Motor neuron (in vitro differentiated cells): ENCODE measurements at regions not wholly inside any gene's neighbourhood (a gene's known extent, or its start where the extent isn't known, plus 50 kb on each side); places are given as distances from the start of the nearest gene placed in this dataset.
A peak's percentile ranks its signal among the peaks of the same experiment; 100 is the strongest.
"Not testable (repeated sequence)": the region's sequence is repeated elsewhere in the genome, so short reads cannot be mapped to it uniquely, and the experiment has no call there.

Experiments used
- ATAC-seq, 8 experiments: fragments of 200-7000 bp; cut with Tn5 transposase; replicated peaks in 6 of 8; 2 replicates each; pipeline ENCODE4 v1.8.0; 2021; ENCODE audit warnings: mild to moderate bottlenecking in 8 of 8, moderate library complexity in 8 of 8
- H3K27ac ChIP-seq, 2 donors: fragments of 250-450 bp; sonication (Bioruptor Pico); 2 replicates each; pipeline ENCODE4 v1.9.0; 2021; ENCODE audit warnings: antibody characterized with exemption in 2 of 2, mild to moderate bottlenecking in 2 of 2, moderate library complexity in 1 of 2
- H3K4me1 ChIP-seq, 2 donors: fragments of 250-450 bp; sonication (Bioruptor Pico); replicated peaks in 1 of 2; 2 replicates each; pipeline ENCODE4 v1.6.1; 2021; ENCODE audit warnings: antibody characterized with exemption in 2 of 2, mild to moderate bottlenecking in 2 of 2, moderate library complexity in 1 of 2
- H3K4me3 ChIP-seq, 5 donors: fragments of 250-450 bp; sonication (Bioruptor Pico); 2 replicates each; pipeline ENCODE4 v1.9.0; 2021; ENCODE audit warnings: antibody characterized with exemption in 5 of 5, mild to moderate bottlenecking in 5 of 5, moderate library complexity in 4 of 5
- WGBS, 10 experiments: fragments of 450-650 bp; shearing (Covaris generic); methylation state at CpG; one replicate each; pipeline ENCODE4 v1.0.0; 2022; 5-methylcytosine and 5-hydroxymethylcytosine counted together
- in situ Hi-C, 9 experiments: fragments of 400-800 bp; cut with MboI; loops; one replicate each; pipeline ENCODE4 v1.15.0; 2021; ENCODE audit warnings: low sequenced_read_pairs in 9 of 9, low pct_unique_long_range_greater_than_20kb in 2 of 9; ENCODE audit not compliant: unreplicated experiment in 9 of 9

- no peak overlapping the region for H3K27ac ChIP-seq
- WGBS, 10 experiments, result 8 to 100% (median 91%) methylated on average over 1 to 3 of the region's 3 CpGs; no CpG with 5 or more reads in 1 of the 10 experiments
- H3K4me3 ChIP-seq, result no peak overlapping the region
- in situ Hi-C loops, result no loop called here
- no peaks in the 10 kb centered on the region for H3K4me1 ChIP-seq
- peak in 2 of 8 experiments; percentile 52 to 71 for ATAC-seq
Measured at GRCh38 chr4:171256223-171256622, 557.0 kb upstream of the GALNTL6 start.

- H3K4me3 ChIP-seq, result no peak overlapping the region
- H3K4me1 ChIP-seq, result no peaks in the 10 kb centered on the region
- ATAC-seq, result no peak
- H3K27ac ChIP-seq, result no peak overlapping the region
- in situ Hi-C loops, result no loop called here
Measured at GRCh38 chr4:171246948-171247347, 566.3 kb upstream of the GALNTL6 start.

GRCh38 chr4:171242831-171243230, 570.4 kb upstream of the GALNTL6 start:
- in situ Hi-C loops, result no loop called here
- WGBS, 10 experiments, result 0 to 100% (median 74%) methylated on average over 1 to 2 of the region's 2 CpGs; no CpG with 5 or more reads in 2 of the 10 experiments
- no peaks in the 10 kb centered on the region for H3K4me1 ChIP-seq
- no peak for ATAC-seq
- no peak overlapping the region for H3K27ac ChIP-seq
- no peak overlapping the region for H3K4me3 ChIP-seq

DNA sequence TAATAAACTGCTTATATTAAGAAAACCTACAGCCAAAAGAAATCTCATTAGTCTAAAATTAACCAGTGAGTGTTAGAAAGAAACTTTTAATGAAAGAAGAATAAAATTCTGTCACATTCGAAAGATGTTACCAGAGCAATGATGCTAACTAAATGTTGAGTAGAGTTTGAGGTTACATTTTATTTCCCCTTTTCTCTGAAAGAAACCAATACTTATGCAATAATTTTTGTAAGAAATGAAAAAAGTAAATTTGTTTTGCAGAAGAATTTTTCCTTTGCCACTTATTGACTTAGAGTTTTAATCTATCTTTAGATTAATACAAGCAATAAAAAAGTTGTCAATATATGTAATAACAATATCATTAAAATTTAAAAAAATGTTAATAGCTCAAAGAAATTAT, 574.0 kb upstream of the GALNTL6 start:
- no peaks in the 10 kb centered on the region for H3K4me1 ChIP-seq
- in situ Hi-C loops, result no loop called here
- ATAC-seq, result no peak
- WGBS, 10 experiments, result 0 to 100% (median 94%) methylated on average over 1 of the region's 1 CpG; no CpG with 5 or more reads in 1 of the 10 experiments
- no peak overlapping the region for H3K27ac ChIP-seq
- no peak overlapping the region for H3K4me3 ChIP-seq

DNA sequence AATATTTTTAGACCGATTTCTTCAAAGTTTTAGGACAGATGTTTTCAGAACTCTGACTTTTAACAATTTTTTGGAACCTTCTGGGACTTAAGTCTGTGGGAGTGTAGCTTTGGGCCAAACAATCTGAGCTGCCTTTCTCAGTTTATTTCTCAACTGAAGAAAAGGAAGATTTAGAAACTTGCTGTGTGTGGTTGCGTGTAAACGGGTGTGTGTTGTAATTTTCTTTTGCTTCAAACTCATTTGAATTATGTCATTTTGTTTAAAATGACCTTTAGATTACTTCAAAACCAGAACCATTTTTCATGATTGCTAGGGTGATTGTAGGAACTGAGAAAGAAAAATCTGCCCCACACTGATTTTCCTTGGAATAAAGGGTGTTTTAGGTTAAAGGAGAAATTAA, 577.7 kb upstream of the GALNTL6 start:
- Histone ChIP-seq H3K4me3 (no peak overlapping the region), H3K27ac (no peak overlapping the region), H3K4me1 (peaks cover 0 to 10% of the 10 kb centered on the region in 2 donors)
- in situ Hi-C loops, result no loop called here
- ATAC-seq, result no peak
- WGBS, 10 experiments, result 0 to 100% (median 87%) methylated on average over 1 to 3 of the region's 3 CpGs; no CpG with 5 or more reads in 1 of the 10 experiments

- H3K27ac ChIP-seq, in situ Hi-C loops, H3K4me3 ChIP-seq: not testable (repeated sequence)
- H3K4me1 ChIP-seq, result peaks cover 0 to 12% of the 10 kb centered on the region in 2 donors
- ATAC-seq, result peak in 4 of 8 experiments; percentile 30 to 93 (median 44)
- 10 to 80% (median 72%) methylated on average over 1 of the region's 1 CpG; no CpG with 5 or more reads in 4 of the 10 experiments for WGBS, 10 experiments
Measured at GRCh38 chr4:171229354-171229753, 583.9 kb upstream of the GALNTL6 start.

GRCh38 chr4:171221181-171221580, 592.0 kb upstream of the GALNTL6 start:
- in situ Hi-C loops, result no loop called here
- peaks cover 0 to 7% of the 10 kb centered on the region in 2 donors for H3K4me1 ChIP-seq
- no peak overlapping the region for H3K27ac ChIP-seq
- peak in 2 of 8 experiments; percentile 36 to 60 for ATAC-seq
- WGBS, 10 experiments, result 0 to 83% (median 39%) methylated on average over 1 to 7 of the region's 7 CpGs
- H3K4me3 ChIP-seq, result no peak overlapping the region

DNA sequence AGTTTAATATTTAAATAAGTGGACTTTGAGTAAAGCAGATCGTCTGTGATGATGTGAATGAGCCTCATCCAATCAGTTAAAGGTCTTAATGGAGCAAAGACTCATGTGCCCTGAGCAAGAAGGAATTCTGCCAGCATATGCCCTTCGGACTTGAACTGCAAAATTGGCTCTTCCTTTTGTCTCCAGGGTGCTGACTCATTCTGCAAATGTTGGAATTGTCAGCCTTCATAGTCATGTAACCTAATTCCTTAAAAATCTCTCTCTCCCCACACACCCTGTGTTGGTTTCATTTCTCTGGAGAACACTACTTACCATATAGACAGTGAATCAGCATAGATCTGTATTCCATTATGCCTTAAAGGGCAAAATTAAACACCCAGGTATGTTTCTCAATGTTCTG, 609.8 kb upstream of the GALNTL6 start:
- in situ Hi-C loops, result no loop called here

GRCh38 chr4:171202908-171203307, 610.3 kb upstream of the GALNTL6 start:
- in situ Hi-C loops, result no loop called here
- H3K27ac ChIP-seq, result no peak overlapping the region
- 0 to 100% (median 80%) methylated on average over 1 to 4 of the region's 4 CpGs; no CpG with 5 or more reads in 2 of the 10 experiments for WGBS, 10 experiments
- ATAC-seq, result no peak
- no peak overlapping the region for H3K4me3 ChIP-seq
- H3K4me1 ChIP-seq, result no peaks in the 10 kb centered on the region

More for the DNA sequence above, 609.8 kb upstream of the GALNTL6 start:
- Histone ChIP-seq H3K27ac (no peak overlapping the region), H3K4me3 (no peak overlapping the region), H3K4me1 (no peaks in the 10 kb centered on the region)
- WGBS, 10 experiments, result 0 to 100% (median 50%) methylated on average over 1 to 2 of the region's 2 CpGs; no CpG with 5 or more reads in 3 of the 10 experiments
- ATAC-seq, result peak in 5 of 8 experiments; percentile 18 to 97 (median 43)

- 40 to 87% (median 83%) methylated on average over 1 to 2 of the region's 2 CpGs; no CpG with 5 or more reads in 6 of the 10 experiments for WGBS, 10 experiments
- in situ Hi-C loops, result no loop called here
- ATAC-seq, result no peak
- no peaks in the 10 kb centered on the region for H3K4me1 ChIP-seq
- H3K4me3 ChIP-seq, result no peak overlapping the region
- no peak overlapping the region for H3K27ac ChIP-seq
Measured at GRCh38 chr4:171186700-171187099, 626.5 kb upstream of the GALNTL6 start.

GRCh38 chr4:171181090-171181489, 632.1 kb upstream of the GALNTL6 start:
- 13 to 100% (median 97%) methylated on average over 1 of the region's 1 CpG; no CpG with 5 or more reads in 2 of the 10 experiments for WGBS, 10 experiments
- no peak for ATAC-seq
- in situ Hi-C loops, result no loop called here
- no peak overlapping the region for H3K4me3 ChIP-seq
- no peaks in the 10 kb centered on the region for H3K4me1 ChIP-seq
- no peak overlapping the region for H3K27ac ChIP-seq

DNA sequence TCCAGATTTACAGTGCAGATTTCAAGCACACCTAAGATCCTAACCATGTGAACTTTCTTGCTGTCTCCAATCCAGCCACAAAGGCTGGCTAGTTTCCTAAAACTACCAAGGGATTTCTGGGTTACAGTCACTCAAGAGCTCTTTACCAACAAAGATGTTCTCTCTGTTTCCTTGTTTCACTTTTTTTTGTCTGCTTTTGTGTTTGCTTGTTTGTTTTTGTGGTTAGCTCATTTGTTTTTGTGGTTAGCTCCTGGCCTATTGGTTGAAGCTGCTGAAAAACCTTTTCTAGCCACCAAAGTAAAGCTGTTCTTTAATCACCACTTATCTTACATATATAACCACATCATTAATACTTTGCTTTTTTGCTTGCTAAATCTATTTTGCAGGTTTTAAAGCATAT, 642.5 kb upstream of the GALNTL6 start:
- in situ Hi-C loops, result no loop called here
- Histone ChIP-seq H3K4me3 (no peak overlapping the region), H3K4me1 (no peaks in the 10 kb centered on the region), H3K27ac (no peak overlapping the region)
- ATAC-seq, result no peak

DNA sequence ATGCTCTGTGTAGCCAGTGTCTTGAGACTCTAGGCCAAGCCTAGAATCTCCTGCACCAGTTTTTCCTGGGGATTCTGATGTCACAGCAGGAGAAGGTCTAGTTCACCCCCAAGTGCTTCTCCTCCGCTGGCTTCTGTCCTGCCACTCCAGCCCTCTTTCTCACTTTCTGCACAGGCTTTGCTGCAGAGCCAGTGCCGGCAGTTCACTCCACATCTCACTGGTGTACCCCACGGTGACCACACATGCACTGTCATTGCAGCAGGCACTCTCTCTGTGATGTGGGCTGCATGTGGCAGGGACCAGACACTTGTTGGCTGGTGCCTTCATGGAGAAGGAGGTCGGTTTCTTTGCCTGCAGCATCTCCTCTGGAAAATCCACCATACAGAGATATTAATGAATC, 643.8 kb upstream of the GALNTL6 start:
- Histone ChIP-seq H3K4me3 (no peak overlapping the region), H3K27ac (no peak overlapping the region), H3K4me1 (no peaks in the 10 kb centered on the region)
- 0 to 100% (median 45%) methylated on average over 1 to 2 of the region's 4 CpGs; no CpG with 5 or more reads in 3 of the 10 experiments for WGBS, 10 experiments
- no peak for ATAC-seq
- in situ Hi-C loops, result no loop called here

- Histone ChIP-seq H3K4me1 (no peaks in the 10 kb centered on the region), H3K4me3 (no peak overlapping the region), H3K27ac (no peak overlapping the region)
- in situ Hi-C loops, result no loop called here
- ATAC-seq, result no peak
- 0 to 77% (median 50%) methylated on average over 1 to 3 of the region's 3 CpGs; no CpG with 5 or more reads in 1 of the 10 experiments for WGBS, 10 experiments
Measured at GRCh38 chr4:171162478-171162877, 650.7 kb upstream of the GALNTL6 start.
